ENCODE measurements at regions not wholly inside any gene's neighbourhood (a gene's known extent, or its start where the extent isn't known, plus 50 kb on each side); places are given as distances from the start of the nearest gene placed in this dataset.

- DNase-seq (no peak), ATAC-seq (no peak)
- in situ Hi-C loops (cut with MboI; ENCODE audit: low sequenced_read_pairs in 4 of 4): no loop called here
- H3K27me3 ChIP-seq: no peaks in the 10 kb centered on the region
- TF ChIP-seq POLR2A (IDR thresholded peaks at IDR 0.05) (no peak), CTCF (IDR thresholded peaks at IDR 0.05 in 4 of 5, conservative IDR thresholded peaks at IDR 0.05 in 1 of 5) (no peak)
- H3K4me1 ChIP-seq: no peaks in the 10 kb centered on the region
- H3K36me3 ChIP-seq: no peaks in the 10 kb centered on the region
- no peak overlapping the region for H3K4me3 ChIP-seq
- H3K27ac ChIP-seq: no peak overlapping the region
- no peaks in the 10 kb centered on the region for H3K9me3 ChIP-seq
- intact Hi-C loops (cut with DNase I; ENCODE audit: low total_unique reads): no loop called here
Observed at GRCh38 chr7:153452661-153453060, 599.5 kb upstream of the DPP6 start.

- Histone ChIP-seq H3K4me3 (no peak overlapping the region), H3K36me3 (no peaks in the 10 kb centered on the region), H3K9me3 (no peaks in the 10 kb centered on the region), H3K27me3 (no peaks in the 10 kb centered on the region), H3K27ac (no peak overlapping the region), H3K4me1 (no peaks in the 10 kb centered on the region)
- no peak for DNase-seq
- TF ChIP-seq POLR2A (IDR thresholded peaks at IDR 0.05) (no peak), CTCF (IDR thresholded peaks at IDR 0.05 in 4 of 5, conservative IDR thresholded peaks at IDR 0.05 in 1 of 5) (no peak)
- ATAC-seq: no peak
- intact Hi-C loops (cut with DNase I; ENCODE audit: low total_unique reads) (no loop called here), in situ Hi-C loops (cut with MboI; ENCODE audit: low sequenced_read_pairs in 4 of 4) (no loop called here)
Observed at GRCh38 chr7:153454306-153454705, 597.9 kb upstream of the DPP6 start.

GRCh38 chr7:153457746-153458145, 594.5 kb upstream of the DPP6 start:
- Histone ChIP-seq H3K36me3 (no peaks in the 10 kb centered on the region), H3K4me1 (no peaks in the 10 kb centered on the region), H3K9me3 (no peaks in the 10 kb centered on the region), H3K4me3 (no peak overlapping the region), H3K27me3 (no peaks in the 10 kb centered on the region), H3K27ac (no peak overlapping the region)
- no peak for DNase-seq
- in situ Hi-C loops (cut with MboI; ENCODE audit: low sequenced_read_pairs in 4 of 4) (no loop called here), intact Hi-C loops (cut with DNase I; ENCODE audit: low total_unique reads) (no loop called here)
- TF ChIP-seq POLR2A (IDR thresholded peaks at IDR 0.05): no peak
- no peak for TF ChIP-seq CTCF (IDR thresholded peaks at IDR 0.05 in 4 of 5, conservative IDR thresholded peaks at IDR 0.05 in 1 of 5)
- ATAC-seq: no peak

- TF ChIP-seq POLR2A (IDR thresholded peaks at IDR 0.05) (no peak), CTCF (IDR thresholded peaks at IDR 0.05 in 4 of 5, conservative IDR thresholded peaks at IDR 0.05 in 1 of 5) (no peak)
- ATAC-seq: no peak
- intact Hi-C loops (cut with DNase I; ENCODE audit: low total_unique reads): no loop called here
Observed at GRCh38 chr7:153470004-153470671, 582.1 kb upstream of the DPP6 start.

GRCh38 chr7:153472516-153472915, 579.7 kb upstream of the DPP6 start:
- Histone ChIP-seq H3K27me3 (no peaks in the 10 kb centered on the region), H3K4me3 (no peak overlapping the region), H3K36me3 (no peaks in the 10 kb centered on the region), H3K9me3 (no peaks in the 10 kb centered on the region), H3K4me1 (no peaks in the 10 kb centered on the region), H3K27ac (no peak overlapping the region)
- ATAC-seq (no peak), DNase-seq (no peak)
- TF ChIP-seq POLR2A (IDR thresholded peaks at IDR 0.05): no peak
- TF ChIP-seq CTCF (IDR thresholded peaks at IDR 0.05 in 4 of 5, conservative IDR thresholded peaks at IDR 0.05 in 1 of 5): no peak
- intact Hi-C loops (cut with DNase I; ENCODE audit: low total_unique reads) (no loop called here), in situ Hi-C loops (cut with MboI; ENCODE audit: low sequenced_read_pairs in 4 of 4) (no loop called here)

More at GRCh38 chr7:153470004-153470671, 582.1 kb upstream of the DPP6 start:
- no peaks in the 10 kb centered on the region for H3K4me1 ChIP-seq
- no peaks in the 10 kb centered on the region for H3K27me3 ChIP-seq
- H3K4me3 ChIP-seq: no peak overlapping the region
- H3K36me3 ChIP-seq: no peaks in the 10 kb centered on the region
- no peaks in the 10 kb centered on the region for H3K9me3 ChIP-seq
- in situ Hi-C loops (cut with MboI; ENCODE audit: low sequenced_read_pairs in 4 of 4): no loop called here
- DNase-seq: no peak
- H3K27ac ChIP-seq: no peak overlapping the region

Measured in gastrocnemius medialis (tissue), 4 donors.